Adrenal gland (tissue), 9 donors: ENCODE measurements at regions not wholly inside any gene's neighbourhood (a gene's known extent, or its start where the extent isn't known, plus 50 kb on each side); places are given as distances from the start of the nearest gene placed in this dataset.
A peak's percentile ranks its signal among the peaks of the same experiment; 100 is the strongest.

Source experiments
- DNase-seq, 7 donors: peaks; one replicate each; pipeline ENCODE4 v3.0.0-alpha.2; 2019 to 2020
- H3K27ac ChIP-seq, 5 donors: fragments of 200-600 bp; sonication (generic) in 4 of 5; 1 replicate in 3 of 5; 2 replicates in 2 of 5; pipeline versions ENCODE4 v1.5.1 to v1.8.0; 2016 to 2020; ENCODE audit warnings: mild to moderate bottlenecking in 1 of 5
- H3K27me3 ChIP-seq: fragments of 200-600 bp; 2 replicates; pipeline ENCODE4 v1.8.0; 2021
- H3K36me3 ChIP-seq, 2 donors: fragments of 200-600 bp; replicated peaks in 1 of 2; 1 replicate in 1 of 2; 2 replicates in 1 of 2; pipeline versions ENCODE4 v1.5.1 to v1.8.0; 2018 to 2022
- H3K4me1 ChIP-seq, 2 donors: fragments of 200-600 bp; replicated peaks in 1 of 2; 1 replicate in 1 of 2; 2 replicates in 1 of 2; pipeline versions ENCODE4 v1.5.1 to v1.8.0; 2018 to 2021
- H3K4me3 ChIP-seq, 4 donors: fragments of 200-600 bp; sonication (generic) in 3 of 4; one replicate each; pipeline ENCODE4 v1.5.1; 2016 to 2018
- H3K9me3 ChIP-seq, 3 donors: fragments of 200-600 bp; sonication (generic) in 1 of 3; replicated peaks in 1 of 3; 1 replicate in 2 of 3; 2 replicates in 1 of 3; pipeline versions ENCODE4 v1.5.1 to v1.8.0; 2016 to 2021
- POLR2A ChIP-seq, 2 donors: fragments of 450-650 bp; IDR thresholded peaks; one replicate each; pipeline ENCODE4 v1.6.1; 2017; ENCODE audit warnings: antibody characterized with exemption in 2 of 2, mild to moderate bottlenecking in 2 of 2, moderate library complexity in 1 of 2
- WGBS, 4 donors: extraction: QIAGEN DNeasy Blood & Tissue Kit in 2 of 4; methylation state at CpG; one replicate each; pipeline versions ENCODE4 v1.1.5 to v1.1.7; 2013 to 2017; 5-methylcytosine and 5-hydroxymethylcytosine counted together
- intact Hi-C, 2 donors: fragments of 100-400 bp; cut with DNase I; formaldehyde crosslinking; loops; one replicate each; pipeline versions ENCODE4 v1.14.1 to v1.15.0; 2022 to 2023
- TF ChIP-seq, protein P1 (sequence below), 6 experiments: fragments of 450-650 bp in 4 of 6; fragments of 200-600 bp in 2 of 6; sonication (generic) in 1 of 6; IDR thresholded peaks; 1 replicate in 5 of 6; 2 replicates in 1 of 6; pipeline versions ENCODE4 v1.5.1 to v1.8.0; 2016 to 2021; ENCODE audit warnings: antibody characterized with exemption in 6 of 6, mild to moderate bottlenecking in 2 of 6, moderate library complexity in 1 of 6
- donor health status: healthy with polysubstance abuse.
- donor health status: Bipolar disorder and iron deficiency.
- donor health status: DM: yes; HTN: yes; CAD: no.
- donor health status: DM: no; HTN: no; CAD: no.
- donor health status: DM: no; HTN: no; CAD: no.

DNA sequence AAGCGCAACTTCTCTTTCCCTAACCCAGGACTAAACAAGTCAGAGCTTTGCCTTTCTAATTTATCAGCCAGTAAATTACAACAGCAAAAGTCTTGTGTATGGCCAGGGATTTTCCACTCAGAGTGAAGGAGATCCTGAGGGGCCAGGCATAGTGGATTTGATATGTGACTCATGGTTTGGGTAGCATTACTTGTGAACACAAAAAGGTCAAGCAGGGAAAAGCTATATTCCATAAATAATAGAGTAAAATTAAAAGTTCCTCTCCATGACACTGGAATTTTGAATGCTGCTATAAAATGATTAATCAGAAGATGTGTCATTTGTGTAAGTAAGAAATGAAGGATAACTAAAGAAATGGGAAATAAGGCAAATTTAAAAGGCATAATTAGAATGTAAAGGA is 284.8 kb downstream of the HLX start:
- no peaks in the 10 kb centered on the region for H3K36me3 ChIP-seq
- no peaks in the 10 kb centered on the region for H3K27me3 ChIP-seq
- intact Hi-C loops, result no loop called here
- 85 to 95% (median 91%) methylated on average over 1 of the region's 1 CpG for WGBS, 4 donors
- TF ChIP-seq, protein P1, sequence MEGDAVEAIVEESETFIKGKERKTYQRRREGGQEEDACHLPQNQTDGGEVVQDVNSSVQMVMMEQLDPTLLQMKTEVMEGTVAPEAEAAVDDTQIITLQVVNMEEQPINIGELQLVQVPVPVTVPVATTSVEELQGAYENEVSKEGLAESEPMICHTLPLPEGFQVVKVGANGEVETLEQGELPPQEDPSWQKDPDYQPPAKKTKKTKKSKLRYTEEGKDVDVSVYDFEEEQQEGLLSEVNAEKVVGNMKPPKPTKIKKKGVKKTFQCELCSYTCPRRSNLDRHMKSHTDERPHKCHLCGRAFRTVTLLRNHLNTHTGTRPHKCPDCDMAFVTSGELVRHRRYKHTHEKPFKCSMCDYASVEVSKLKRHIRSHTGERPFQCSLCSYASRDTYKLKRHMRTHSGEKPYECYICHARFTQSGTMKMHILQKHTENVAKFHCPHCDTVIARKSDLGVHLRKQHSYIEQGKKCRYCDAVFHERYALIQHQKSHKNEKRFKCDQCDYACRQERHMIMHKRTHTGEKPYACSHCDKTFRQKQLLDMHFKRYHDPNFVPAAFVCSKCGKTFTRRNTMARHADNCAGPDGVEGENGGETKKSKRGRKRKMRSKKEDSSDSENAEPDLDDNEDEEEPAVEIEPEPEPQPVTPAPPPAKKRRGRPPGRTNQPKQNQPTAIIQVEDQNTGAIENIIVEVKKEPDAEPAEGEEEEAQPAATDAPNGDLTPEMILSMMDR (IDR thresholded peaks at IDR 0.05), result no peak
- no peak for TF ChIP-seq POLR2A (IDR thresholded peaks at IDR 0.05)
- no peak for DNase-seq
- H3K9me3 ChIP-seq, result no peaks in the 10 kb centered on the region
- peaks cover 0 to 23% of the 10 kb centered on the region in 2 donors for H3K4me1 ChIP-seq
- H3K27ac ChIP-seq, result no peak overlapping the region
- no peak overlapping the region for H3K4me3 ChIP-seq

DNA sequence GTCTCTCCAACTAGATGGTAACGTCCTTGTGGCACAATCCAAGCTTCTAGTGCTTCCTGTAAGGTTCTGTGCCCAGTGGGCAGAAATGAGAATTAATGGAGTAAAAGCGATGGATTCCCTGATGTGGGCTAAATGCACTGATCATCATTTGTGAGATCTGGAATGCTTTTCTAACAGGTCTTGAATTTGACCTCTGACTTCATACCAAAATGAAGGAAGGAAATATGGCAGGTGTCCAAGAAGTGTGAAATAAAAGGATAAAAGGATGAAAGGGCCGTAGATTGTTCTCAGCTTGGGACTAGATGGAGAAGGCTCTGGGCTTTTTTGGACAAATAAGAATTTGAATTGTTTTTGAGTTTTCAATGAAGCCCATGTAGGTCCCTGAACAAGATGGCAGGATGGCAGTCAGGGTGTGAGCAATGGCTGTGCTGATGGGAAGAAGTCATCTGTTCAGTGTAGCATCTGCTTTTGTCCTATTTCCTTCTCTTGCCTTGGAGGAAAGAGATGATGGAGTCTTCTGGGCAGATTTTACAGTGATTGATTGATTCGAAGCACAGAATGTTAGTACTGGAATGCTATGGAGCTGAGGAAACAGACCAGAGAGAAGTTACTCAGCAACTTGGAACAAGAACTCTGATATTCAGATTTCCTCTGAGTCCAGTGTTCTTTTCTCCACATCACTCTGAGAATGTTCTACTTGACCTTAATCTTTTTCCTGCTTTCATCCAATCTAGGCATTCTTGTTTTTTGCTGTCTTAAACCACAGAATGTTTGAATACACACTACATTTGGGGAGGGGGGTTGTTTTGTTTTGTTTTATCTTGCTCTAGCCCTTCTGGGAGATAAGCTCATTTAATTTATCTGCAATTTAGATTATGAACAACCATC is 286.0 kb downstream of the HLX start:
- 72 to 83% (median 73%) methylated on average over 4 of the region's 4 CpGs for WGBS, 4 donors
- intact Hi-C loops, result no loop called here
- Histone ChIP-seq H3K27ac (no peak overlapping the region), H3K9me3 (no peaks in the 10 kb centered on the region), H3K36me3 (no peaks in the 10 kb centered on the region), H3K4me1 (peaks cover 0 to 23% of the 10 kb centered on the region in 2 donors), H3K27me3 (no peaks in the 10 kb centered on the region), H3K4me3 (no peak overlapping the region)
- DNase-seq, result no peak
- no peak for TF ChIP-seq POLR2A (IDR thresholded peaks at IDR 0.05)
- TF ChIP-seq, protein P1 (IDR thresholded peaks at IDR 0.05), result no peak

DNA sequence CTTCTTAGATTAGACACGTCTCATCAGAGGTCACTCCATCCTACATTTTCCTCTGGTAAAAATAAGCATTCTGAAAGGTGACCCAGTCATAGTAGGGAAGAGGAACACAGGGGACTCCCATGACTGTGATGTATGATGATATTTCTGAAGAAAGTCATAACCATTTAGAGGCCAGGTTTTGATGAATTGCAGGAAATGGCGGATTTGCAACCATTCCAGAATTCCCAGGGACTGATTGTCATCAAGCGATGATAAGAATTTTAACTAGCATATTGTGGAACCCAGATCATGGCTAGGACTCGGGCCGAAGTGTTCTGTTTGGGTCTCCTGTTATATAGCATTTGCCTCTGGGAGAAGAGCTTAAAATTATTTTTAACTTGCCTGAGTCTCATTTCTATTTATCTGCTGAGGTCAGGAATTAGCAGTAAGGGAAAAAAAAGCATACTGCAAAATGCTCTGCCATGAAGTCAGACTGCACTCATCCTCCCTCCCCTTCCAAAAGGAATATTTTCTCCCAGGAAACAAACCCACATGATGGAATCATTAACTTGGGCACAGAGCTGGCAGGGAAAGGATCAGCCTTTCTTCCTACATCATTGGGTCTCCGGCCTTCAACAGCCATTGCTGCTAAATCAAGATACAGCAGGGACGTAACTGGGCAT is 286.7 kb downstream of the HLX start:
- no peak for TF ChIP-seq POLR2A (IDR thresholded peaks at IDR 0.05)
- Histone ChIP-seq H3K9me3 (no peaks in the 10 kb centered on the region), H3K27me3 (no peaks in the 10 kb centered on the region), H3K4me3 (no peak overlapping the region), H3K4me1 (peaks cover 0 to 22% of the 10 kb centered on the region in 2 donors), H3K27ac (peak overlapping the region in 1 of 5 donors; percentile 17), H3K36me3 (no peaks in the 10 kb centered on the region)
- WGBS, 4 donors, result 50 to 66% (median 56%) methylated on average over 7 of the region's 7 CpGs
- intact Hi-C loops, result no loop called here
- DNase-seq, result no peak

DNA sequence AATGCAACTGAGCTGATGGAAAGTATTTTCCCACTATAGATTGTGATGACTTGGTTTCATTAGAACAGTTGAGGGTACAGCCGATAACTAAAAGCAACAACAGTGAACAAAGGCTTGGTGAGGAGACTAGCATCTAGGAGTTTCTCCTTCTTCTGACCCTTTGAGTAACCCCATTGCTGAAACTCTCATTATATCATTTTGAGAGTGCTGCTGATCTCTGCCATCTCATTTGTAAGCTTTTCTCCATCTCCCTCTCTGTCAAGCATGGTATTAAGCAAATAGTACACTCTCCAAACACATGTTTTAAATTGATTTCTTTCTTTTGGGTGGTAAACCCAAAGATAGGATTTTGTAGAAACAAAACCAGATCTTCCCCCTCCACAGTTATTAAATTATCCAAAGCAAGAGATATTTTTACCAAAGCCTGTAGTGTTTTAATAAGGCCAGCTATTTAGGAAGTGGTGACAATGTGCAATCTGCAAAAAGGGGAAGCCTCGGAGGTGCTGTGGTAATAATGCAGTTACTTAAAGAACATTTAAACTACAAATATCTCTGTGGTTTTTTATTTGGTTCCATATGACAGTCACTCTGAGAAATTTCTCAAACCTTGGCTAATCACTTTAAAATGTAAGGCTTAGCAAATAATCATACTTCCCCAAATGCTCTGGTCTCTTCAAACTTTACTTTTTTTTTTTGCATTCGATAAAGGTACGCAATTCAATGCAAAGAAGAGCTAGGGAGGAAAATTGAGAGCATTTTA is 287.5 kb downstream of the HLX start:
- 67 to 82% (median 79%) methylated on average over 4 of the region's 4 CpGs for WGBS, 4 donors
- peak in 6 of 7 donors; percentile 10 to 56 (median 24) for DNase-seq
- peak overlapping the region in 1 of 5 donors; percentile 17 for H3K27ac ChIP-seq
- no peak for TF ChIP-seq POLR2A (IDR thresholded peaks at IDR 0.05)
- TF ChIP-seq, protein P1 (IDR thresholded peaks at IDR 0.05), result no peak
- H3K36me3 ChIP-seq, result no peaks in the 10 kb centered on the region
- no peaks in the 10 kb centered on the region for H3K27me3 ChIP-seq
- peaks cover 0 to 16% of the 10 kb centered on the region in 2 donors for H3K4me1 ChIP-seq
- no peaks in the 10 kb centered on the region for H3K9me3 ChIP-seq
- H3K4me3 ChIP-seq, result no peak overlapping the region
- intact Hi-C loops, result no loop called here
